ENCODE measurements at regions not wholly inside any gene's neighbourhood (a gene's known extent, or its start where the extent isn't known, plus 50 kb on each side); places are given as distances from the start of the nearest gene placed in this dataset.

- no peak overlapping the region for H3K9ac ChIP-seq (ENCODE audit: low read depth in 1 of 2, low read length in 2 of 2)
- peaks cover 0 to 4% (median 0%) of the 10 kb centered on the region in 4 donors for H3K4me1 ChIP-seq (ENCODE audit: control insufficient read depth in 4 of 4, insufficient read depth in 4 of 4, low read length in 3 of 4)
- no peak for TF ChIP-seq NR2F2 (IDR thresholded peaks at IDR 0.05)
- TF ChIP-seq GABPA (IDR thresholded peaks at IDR 0.05 in 1 of 2, conservative IDR thresholded peaks at IDR 0.05 in 1 of 2) = no peak
- no peak for TF ChIP-seq TAF1 (conservative IDR thresholded peaks at IDR 0.05)
- TF ChIP-seq RAD21 (IDR thresholded peaks at IDR 0.05) = no peak
- TF ChIP-seq ATF3 (IDR thresholded peaks at IDR 0.05) = no peak
- TF ChIP-seq CTCF (IDR thresholded peaks at IDR 0.05; ENCODE audit: low read depth, low read length, missing input control) = no peak
- no peak for TF ChIP-seq ZBTB33 (IDR thresholded peaks at IDR 0.05)
- TF ChIP-seq SP1 (IDR thresholded peaks at IDR 0.05) = no peak
- 85% methylated on average over 6 of the region's 6 CpGs for WGBS
- H3K9me3 ChIP-seq (ENCODE audit: control insufficient read depth in 4 of 4, low read length in 3 of 4) = no peaks in the 10 kb centered on the region
- no peaks in the 10 kb centered on the region for H3K27me3 ChIP-seq (ENCODE audit: control insufficient read depth in 4 of 4, insufficient read depth in 4 of 4, low read length in 3 of 4)
- no peak overlapping the region for H3K27ac ChIP-seq (ENCODE audit: low read depth in 1 of 2, low read length in 2 of 2)
- no peak overlapping the region for H3K4me3 ChIP-seq (ENCODE audit: low read depth in 1 of 3, low read length in 3 of 3)
- no peak for DNase-seq (ENCODE audit: low spot score)
- no peaks in the 10 kb centered on the region for H3K36me3 ChIP-seq (ENCODE audit: control insufficient read depth in 4 of 4, insufficient read depth in 3 of 4, low read depth in 1 of 4, low read length in 3 of 4)
Measured at GRCh38 chr17:27975146-27976011, 67.1 kb upstream of the NLK start.

- peaks cover 0 to 4% (median 0%) of the 10 kb centered on the region in 4 donors for H3K4me1 ChIP-seq (ENCODE audit: control insufficient read depth in 4 of 4, insufficient read depth in 4 of 4, low read length in 3 of 4)
- 85% methylated on average over 3 of the region's 3 CpGs for WGBS
- no peaks in the 10 kb centered on the region for H3K36me3 ChIP-seq (ENCODE audit: control insufficient read depth in 4 of 4, insufficient read depth in 3 of 4, low read depth in 1 of 4, low read length in 3 of 4)
- no peaks in the 10 kb centered on the region for H3K9me3 ChIP-seq (ENCODE audit: control insufficient read depth in 4 of 4, low read length in 3 of 4)
- H3K27ac ChIP-seq (ENCODE audit: low read depth in 1 of 2, low read length in 2 of 2) = no peak overlapping the region
- DNase-seq (ENCODE audit: low spot score) = no peak
- H3K4me3 ChIP-seq (ENCODE audit: low read depth in 1 of 3, low read length in 3 of 3) = no peak overlapping the region
- H3K27me3 ChIP-seq (ENCODE audit: control insufficient read depth in 4 of 4, insufficient read depth in 4 of 4, low read length in 3 of 4) = no peaks in the 10 kb centered on the region
- TF ChIP-seq SP1 (IDR thresholded peaks at IDR 0.05) (no peak), GABPA (IDR thresholded peaks at IDR 0.05 in 1 of 2, conservative IDR thresholded peaks at IDR 0.05 in 1 of 2) (no peak), FOXA1 (IDR thresholded peaks at IDR 0.05) (no peak), HNF4A (conservative IDR thresholded peaks at IDR 0.05) (no peak), NR2F2 (IDR thresholded peaks at IDR 0.05) (no peak), RXRA (IDR thresholded peaks at IDR 0.05) (no peak), ZBTB33 (IDR thresholded peaks at IDR 0.05) (no peak), TAF1 (conservative IDR thresholded peaks at IDR 0.05) (no peak), CTCF (IDR thresholded peaks at IDR 0.05; ENCODE audit: low read depth, low read length, missing input control) (no peak), YY1 (IDR thresholded peaks at IDR 0.05) (no peak), REST (IDR thresholded peaks at IDR 0.05) (no peak), HNF4G (IDR thresholded peaks at IDR 0.05) (no peak), RAD21 (IDR thresholded peaks at IDR 0.05) (no peak), FOXA2 (IDR thresholded peaks at IDR 0.05) (no peak), JUND (IDR thresholded peaks at IDR 0.05) (no peak), EGR1 (IDR thresholded peaks at IDR 0.05; ENCODE audit: low read depth in 2 of 2) (no peak)
- H3K9ac ChIP-seq (ENCODE audit: low read depth in 1 of 2, low read length in 2 of 2) = peak overlapping the region in 1 of 2 donors; percentile 18
Measured at GRCh38 chr17:27976331-27976730, 66.1 kb upstream of the NLK start.
